ENCODE measurements at regions not wholly inside any gene's neighbourhood (a gene's known extent, or its start where the extent isn't known, plus 50 kb on each side); places are given as distances from the start of the nearest gene placed in this dataset.
"Not testable (repeated sequence)": the region's sequence is repeated elsewhere in the genome, so short reads cannot be mapped to it uniquely, and the experiment has no call there.

GRCh38 chr9:42388146-42388690 is 204.8 kb downstream of the SPATA31A6 start:
- H3K27me3 ChIP-seq (ENCODE audit: insufficient read depth, low read length) = no peaks in the 10 kb centered on the region
- intact Hi-C loops (cut with micrococcal nuclease) = no loop called here
- BruUV-seq (replicated peaks) = no TSS peak
- no peaks in the 10 kb centered on the region for H3K9me3 ChIP-seq (ENCODE audit: control insufficient read depth in 1 of 2, insufficient read depth in 1 of 2, low read depth in 1 of 2, low read length in 2 of 2)
- no peaks in the 10 kb centered on the region for H3K36me3 ChIP-seq (ENCODE audit: control insufficient read depth in 1 of 2, insufficient read depth in 2 of 2, low read length in 2 of 2)
- H2AFZ ChIP-seq (ENCODE audit: low read depth, low read length, poor library complexity, severe bottlenecking) = no peak overlapping the region
- no peak overlapping the region for H3K9ac ChIP-seq (ENCODE audit: low read length)
- CTCF ChIA-PET = no interaction called here
- DNase-seq (ENCODE audit: low read depth, low spot score) (no peak), ATAC-seq (peak; percentile 40)
- H3K27ac ChIP-seq (ENCODE audit: low read depth, low read length) = no peak overlapping the region
- RAD21 ChIA-PET (ENCODE audit: low non-redundant PET in 1 of 2, low total read pairs in 2 of 2, uncharacterized antibody in 2 of 2, unreplicated experiment in 2 of 2) = no interaction called here
- 0 out of 2 replicates have a peak, but pooled peaks have one; percentile 9 for TF ChIP-seq RAD21 (IDR thresholded peaks at IDR 0.05; ENCODE audit: low read depth)
- TF ChIP-seq EGR1 (IDR thresholded peaks at IDR 0.05; ENCODE audit: low read depth) = no peak
- TF ChIP-seq ZFX (IDR thresholded peaks at IDR 0.05) = peak; percentile 19; the same call in 1 of the 2 replicates
- 0 out of 6 replicates have a peak, but pooled peaks of 1 of the 3 experiments have one; percentile 11 for TF ChIP-seq CTCF (IDR thresholded peaks at IDR 0.05 in 2 of 3, conservative IDR thresholded peaks at IDR 0.05 in 1 of 3; ENCODE audit: borderline replicate concordance in 1 of 3, insufficient read depth in 1 of 3, low read depth in 2 of 3, low read length in 2 of 3)
- no peak overlapping the region for H3K4me3 ChIP-seq (replicated peaks in 1 of 2; ENCODE audit: low read depth in 1 of 2, low read length in 2 of 2)
- H3K4me1 ChIP-seq (ENCODE audit: control insufficient read depth in 1 of 2, insufficient read depth in 2 of 2, low read length in 2 of 2) = no peaks in the 10 kb centered on the region
- no peaks in the 10 kb centered on the region for H3K79me2 ChIP-seq (ENCODE audit: insufficient read depth, low read length)
- POLR2A ChIA-PET = no interaction called here
- H4K20me1 ChIP-seq (ENCODE audit: insufficient read depth) = no peaks in the 10 kb centered on the region
- H3K9me2 ChIP-seq (ENCODE audit: insufficient read depth) = no peaks in the 10 kb centered on the region
- H3K4me2 ChIP-seq (ENCODE audit: low read length) = no peak overlapping the region

- no peak overlapping the region for H3K4me2 ChIP-seq (ENCODE audit: low read length)
- TF ChIP-seq CEBPB (IDR thresholded peaks at IDR 0.05; ENCODE audit: low read depth) = no peak
- no peak overlapping the region for H3K9ac ChIP-seq (ENCODE audit: low read length)
- no peak overlapping the region for H3K27ac ChIP-seq (ENCODE audit: low read depth, low read length)
- H4K20me1 ChIP-seq (ENCODE audit: insufficient read depth) = no peaks in the 10 kb centered on the region
- H3K27me3 ChIP-seq (ENCODE audit: insufficient read depth, low read length) = no peaks in the 10 kb centered on the region
- intact Hi-C loops (cut with micrococcal nuclease) = no loop called here
- POLR2A ChIA-PET = no interaction called here
- CTCF ChIA-PET = no interaction called here
- RAD21 ChIA-PET (ENCODE audit: low non-redundant PET in 1 of 2, low total read pairs in 2 of 2, uncharacterized antibody in 2 of 2, unreplicated experiment in 2 of 2) = no interaction called here
- H3K4me3 ChIP-seq (replicated peaks in 1 of 2; ENCODE audit: low read depth in 1 of 2, low read length in 2 of 2) = no peak overlapping the region
- no peaks in the 10 kb centered on the region for H3K79me2 ChIP-seq (ENCODE audit: insufficient read depth, low read length)
- BruUV-seq (replicated peaks) = no TSS peak
- no peaks in the 10 kb centered on the region for H3K9me3 ChIP-seq (ENCODE audit: control insufficient read depth in 1 of 2, insufficient read depth in 1 of 2, low read depth in 1 of 2, low read length in 2 of 2)
- H3K4me1 ChIP-seq (ENCODE audit: control insufficient read depth in 1 of 2, insufficient read depth in 2 of 2, low read length in 2 of 2) = no peaks in the 10 kb centered on the region
- ATAC-seq (no peak), DNase-seq (ENCODE audit: low read depth, low spot score) (no peak)
- H3K36me3 ChIP-seq (ENCODE audit: control insufficient read depth in 1 of 2, insufficient read depth in 2 of 2, low read length in 2 of 2) = no peaks in the 10 kb centered on the region
- no peaks in the 10 kb centered on the region for H3K9me2 ChIP-seq (ENCODE audit: insufficient read depth)
- H2AFZ ChIP-seq (ENCODE audit: low read depth, low read length, poor library complexity, severe bottlenecking) = no peak overlapping the region
Measured at GRCh38 chr9:42388846-42389245, 205.4 kb downstream of the SPATA31A6 start.

- intact Hi-C loops (cut with micrococcal nuclease); ATAC-seq; H3K4me1 ChIP-seq (ENCODE audit: control insufficient read depth in 1 of 2, insufficient read depth in 2 of 2, low read length in 2 of 2); RAD21 ChIA-PET (ENCODE audit: low non-redundant PET in 1 of 2, low total read pairs in 2 of 2, uncharacterized antibody in 2 of 2, unreplicated experiment in 2 of 2); H3K9ac ChIP-seq (ENCODE audit: low read length); H3K27me3 ChIP-seq (ENCODE audit: insufficient read depth, low read length); H3K79me2 ChIP-seq (ENCODE audit: insufficient read depth, low read length); POLR2A ChIA-PET; H3K27ac ChIP-seq (ENCODE audit: low read depth, low read length); DNase-seq (ENCODE audit: low read depth, low spot score); CTCF ChIA-PET; H3K4me2 ChIP-seq (ENCODE audit: low read length); H3K4me3 ChIP-seq (replicated peaks in 1 of 2; ENCODE audit: low read depth in 1 of 2, low read length in 2 of 2); H3K9me2 ChIP-seq (ENCODE audit: insufficient read depth); BruUV-seq (replicated peaks); H3K9me3 ChIP-seq (ENCODE audit: control insufficient read depth in 1 of 2, insufficient read depth in 1 of 2, low read depth in 1 of 2, low read length in 2 of 2); H3K36me3 ChIP-seq (ENCODE audit: control insufficient read depth in 1 of 2, insufficient read depth in 2 of 2, low read length in 2 of 2); H4K20me1 ChIP-seq (ENCODE audit: insufficient read depth); H2AFZ ChIP-seq (ENCODE audit: low read depth, low read length, poor library complexity, severe bottlenecking): not testable (repeated sequence)
Measured at GRCh38 chr9:42392773-42393455, 209.5 kb downstream of the SPATA31A6 start.

All from HCT116 (cell line).